NB4 (cell line): ENCODE measurements at regions not wholly inside any gene's neighbourhood (a gene's known extent, or its start where the extent isn't known, plus 50 kb on each side); places are given as distances from the start of the nearest gene placed in this dataset.
A peak's percentile ranks its signal among the peaks of the same experiment; 100 is the strongest.

Experiments
- DNase-seq: peaks from one replicate; pipeline ENCODE4 v3.0.0; 2010; ENCODE audit warnings: low read depth
- H3K4me3 ChIP-seq: one replicate; pipeline ENCODE4 v1.5.1; 2011; ENCODE audit warnings: mild to moderate bottlenecking, low read depth, low read length, moderate library complexity
- CTCF ChIP-seq: IDR thresholded peaks from one replicate; pipeline ENCODE4 v1.5.1; 2012; ENCODE audit warnings: low read depth, low read length
- MYC ChIP-seq: IDR thresholded peaks from 2 replicates; pipeline ENCODE4 v1.6.1; 2011; ENCODE audit warnings: low read depth, low read length
- POLR2A ChIP-seq: IDR thresholded peaks from 2 replicates; pipeline ENCODE4 v1.6.1; 2011; ENCODE audit warnings: mild to moderate bottlenecking; ENCODE audit not compliant: insufficient read length; ENCODE audit errors: extremely low read depth
- TF ChIP-seq, protein P1 (sequence below): IDR thresholded peaks from 2 replicates; pipeline ENCODE4 v1.6.1; 2011; ENCODE audit warnings: low read depth, low read length

DNA sequence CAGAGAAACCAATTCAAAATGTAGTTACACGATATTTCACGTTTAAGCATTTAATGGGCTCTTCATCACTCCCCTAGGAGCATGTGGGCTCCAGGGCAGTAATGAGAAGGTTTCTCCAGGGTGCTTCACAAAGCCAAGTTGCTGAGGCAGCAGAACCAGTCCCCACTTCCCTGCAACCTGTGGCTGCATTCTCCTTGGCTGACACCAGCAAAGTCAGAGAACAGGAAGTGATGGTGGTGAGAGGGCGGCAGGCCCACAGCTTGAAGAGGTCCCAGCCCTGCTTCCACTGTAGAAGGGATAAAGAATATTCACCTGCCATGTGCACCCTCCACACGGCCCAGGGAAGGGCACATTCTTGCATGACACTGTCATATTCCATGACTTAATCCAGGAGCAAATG lies 133.2 kb downstream of the CBLN1 start:
- H3K4me3 ChIP-seq: no peak overlapping the region
- no peak for DNase-seq
- TF ChIP-seq, protein P1, sequence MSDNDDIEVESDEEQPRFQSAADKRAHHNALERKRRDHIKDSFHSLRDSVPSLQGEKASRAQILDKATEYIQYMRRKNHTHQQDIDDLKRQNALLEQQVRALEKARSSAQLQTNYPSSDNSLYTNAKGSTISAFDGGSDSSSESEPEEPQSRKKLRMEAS: no peak
- TF ChIP-seq POLR2A (no peak), CTCF (no peak), MYC (no peak)

DNA sequence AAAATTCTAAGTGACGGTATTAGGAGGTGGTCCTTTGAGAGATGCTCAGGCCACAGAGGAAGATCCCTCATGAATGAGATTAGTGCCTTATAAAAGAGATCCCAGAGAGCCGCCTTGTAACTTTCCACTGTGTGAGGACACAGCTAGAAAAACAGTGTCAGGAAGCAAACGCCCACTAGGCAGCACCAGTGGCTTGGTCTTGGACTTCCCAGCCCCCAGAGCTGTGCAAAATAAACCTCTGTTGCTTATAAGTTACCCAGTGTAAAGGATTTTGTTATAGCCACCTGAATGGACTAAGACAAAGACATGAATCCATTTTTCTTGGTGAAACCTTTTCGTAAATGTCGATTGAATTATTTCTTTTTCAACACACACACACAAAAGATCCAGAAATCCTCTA lies 141.0 kb downstream of the CBLN1 start:
- no peak for DNase-seq

GRCh38 chr16:49130397-49130796 lies 151.2 kb downstream of the CBLN1 start:
- no peak for TF ChIP-seq CTCF
- TF ChIP-seq MYC: no peak
- TF ChIP-seq, protein P1: no peak
- no peak for TF ChIP-seq POLR2A
- DNase-seq: no peak
- no peak overlapping the region for H3K4me3 ChIP-seq

More for the DNA sequence above, 141.0 kb downstream of the CBLN1 start:
- TF ChIP-seq CTCF (no peak), MYC (no peak)
- TF ChIP-seq, protein P1: no peak
- H3K4me3 ChIP-seq: no peak overlapping the region

GRCh38 chr16:49129935-49130334 lies 151.7 kb downstream of the CBLN1 start:
- no peak for DNase-seq
- H3K4me3 ChIP-seq: no peak overlapping the region
- no peak for TF ChIP-seq MYC

DNA sequence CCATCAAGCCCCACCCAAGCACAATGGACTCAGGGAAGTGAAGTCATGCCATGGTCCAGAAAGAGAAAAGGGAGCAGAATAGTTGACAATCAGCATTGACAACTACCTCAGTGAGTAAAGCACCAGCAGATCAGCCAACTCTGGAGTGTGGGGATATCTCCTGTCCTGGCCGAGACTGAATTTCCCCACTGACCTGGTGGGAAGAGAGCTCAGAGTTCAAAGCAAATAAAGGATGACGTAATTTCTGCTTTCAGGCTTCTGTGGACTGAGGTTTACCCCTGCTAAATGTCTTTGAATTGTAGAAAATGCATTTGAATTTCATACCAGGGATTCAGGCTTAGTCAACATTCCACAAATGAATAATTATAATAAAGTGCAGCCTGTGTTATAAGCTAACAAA lies 152.9 kb downstream of the CBLN1 start:
- TF ChIP-seq CTCF (no peak), MYC (no peak), POLR2A (no peak)
- TF ChIP-seq, protein P1: no peak
- DNase-seq: no peak
- H3K4me3 ChIP-seq: no peak overlapping the region

DNA sequence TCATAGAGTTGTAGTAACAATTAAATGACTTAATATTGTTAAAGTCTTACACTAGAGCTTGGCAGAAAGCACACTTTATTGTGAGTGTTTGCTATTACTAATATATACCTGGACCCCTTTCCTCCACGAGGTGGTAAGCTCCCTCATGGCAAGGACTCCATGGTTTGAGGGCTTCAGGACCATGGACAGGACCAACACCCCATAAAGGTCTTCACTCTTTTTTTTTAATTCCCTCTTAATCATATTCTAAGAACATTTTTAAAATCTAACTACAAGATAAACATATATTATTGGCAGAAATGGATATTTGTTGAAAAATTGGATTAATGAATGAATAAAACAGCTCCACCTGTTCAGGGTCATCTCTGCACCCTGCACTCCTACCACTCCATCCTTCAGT lies 154.5 kb downstream of the CBLN1 start:
- DNase-seq: peak; percentile 31
- H3K4me3 ChIP-seq: no peak overlapping the region
- TF ChIP-seq MYC: no peak

- no peak for DNase-seq
- H3K4me3 ChIP-seq: no peak overlapping the region
- no peak for TF ChIP-seq POLR2A
- TF ChIP-seq CTCF: no peak
- no peak for TF ChIP-seq MYC
- TF ChIP-seq, protein P1: no peak
Observed at GRCh38 chr16:49121636-49122035, 160.0 kb downstream of the CBLN1 start.
